HEK293T (cell line): ENCODE measurements at regions not wholly inside any gene's neighbourhood (a gene's known extent, or its start where the extent isn't known, plus 50 kb on each side); places are given as distances from the start of the nearest gene placed in this dataset.

Source experiments
- CTCF ChIA-PET: fragments of 350-600 bp; formaldehyde crosslinking; extraction: SDS; loops from one replicate; lab custom pipeline; 2021; ENCODE audit warnings: antibody characterized with exemption, inconsistent platforms; lab: Yijun Ruan, JAX
- POLR2A ChIA-PET: fragments of 350-600 bp; formaldehyde crosslinking; extraction: SDS; loops from one replicate; lab custom pipeline; 2020; ENCODE audit warnings: antibody characterized with exemption, inconsistent platforms; lab: Yijun Ruan, JAX
- DNase-seq: peaks from one replicate; pipeline ENCODE4 v3.0.0; 2012; ENCODE audit warnings: mixed read lengths; ENCODE audit errors: extremely low spot score
- ARNT ChIP-seq: fragments of 450-650 bp; IDR thresholded peaks from 2 replicates; pipeline ENCODE4 v1.6.1; 2017; ENCODE audit warnings: mild to moderate bottlenecking
- BHLHE40 ChIP-seq: fragments of 450-650 bp; IDR thresholded peaks from 2 replicates; pipeline ENCODE4 v1.6.1; 2016; ENCODE audit warnings: mild to moderate bottlenecking, moderate library complexity, borderline replicate concordance
- CTBP1 ChIP-seq: fragments of 450-650 bp; IDR thresholded peaks from 2 replicates; pipeline ENCODE4 v1.6.1; 2016; ENCODE audit warnings: borderline replicate concordance
- ELF4 ChIP-seq: fragments of 450-650 bp; IDR thresholded peaks from 2 replicates; pipeline ENCODE4 v1.6.1; 2017; ENCODE audit warnings: antibody characterized with exemption
- FOXA1 ChIP-seq: fragments of 450-650 bp; IDR thresholded peaks from 2 replicates; pipeline ENCODE4 v1.6.1; 2016; ENCODE audit warnings: mild to moderate bottlenecking
- FOXK2 ChIP-seq: fragments of 450-650 bp; IDR thresholded peaks from 2 replicates; pipeline ENCODE4 v1.6.1; 2016; ENCODE audit warnings: mild to moderate bottlenecking
- FOXM1 ChIP-seq: fragments of 450-650 bp; IDR thresholded peaks from 2 replicates; pipeline ENCODE4 v1.6.1; 2017; ENCODE audit warnings: mild to moderate bottlenecking, borderline replicate concordance
- HDGF ChIP-seq: fragments of 450-650 bp; IDR thresholded peaks from 2 replicates; pipeline ENCODE4 v1.6.1; 2017; ENCODE audit warnings: antibody characterized with exemption, borderline replicate concordance
- L3MBTL2 ChIP-seq: fragments of 450-650 bp; conservative IDR thresholded peaks from 2 replicates; pipeline ENCODE4 v1.6.1; 2016; ENCODE audit warnings: mild to moderate bottlenecking
- LEF1 ChIP-seq: fragments of 450-650 bp; IDR thresholded peaks from 2 replicates; pipeline ENCODE4 v1.6.1; 2017; ENCODE audit warnings: mild to moderate bottlenecking, borderline replicate concordance
- NFRKB ChIP-seq: fragments of 450-650 bp; IDR thresholded peaks from 2 replicates; pipeline ENCODE4 v1.6.1; 2016; ENCODE audit warnings: mild to moderate bottlenecking, moderate library complexity
- PKNOX1 ChIP-seq: fragments of 450-650 bp; IDR thresholded peaks from 2 replicates; pipeline ENCODE4 v1.6.1; 2016
- SP1 ChIP-seq: fragments of 450-650 bp; IDR thresholded peaks from 2 replicates; pipeline ENCODE4 v1.6.1; 2017
- SUZ12 ChIP-seq: fragments of 450-650 bp; IDR thresholded peaks from 2 replicates; pipeline ENCODE4 v1.6.1; 2016; ENCODE audit warnings: mild to moderate bottlenecking
- TARDBP ChIP-seq: fragments of 450-650 bp; IDR thresholded peaks from 2 replicates; pipeline ENCODE4 v1.6.1; 2016

GRCh38 chr18:63031375-63031774, 288.2 kb downstream of the BCL2 start:
- POLR2A ChIA-PET = no interaction called here
- CTCF ChIA-PET = no interaction called here
- TF ChIP-seq SP1 (no peak), ELF4 (no peak), CTBP1 (no peak), SUZ12 (no peak), L3MBTL2 (no peak), FOXA1 (no peak), ARNT (no peak), NFRKB (no peak), HDGF (no peak), BHLHE40 (no peak), FOXM1 (no peak), LEF1 (no peak), PKNOX1 (no peak), TARDBP (no peak), FOXK2 (no peak)
- DNase-seq = no peak
